H9 (cell line): ENCODE measurements at regions not wholly inside any gene's neighbourhood (a gene's known extent, or its start where the extent isn't known, plus 50 kb on each side); places are given as distances from the start of the nearest gene placed in this dataset.

Experiments used
- DNase-seq: peaks from one replicate; pipeline ENCODE4 v3.0.0-alpha.2; 2017
- H2AFZ ChIP-seq: one replicate; pipeline ENCODE4 v1.6.1; 2013; ENCODE audit warnings: mild to moderate bottlenecking, low read length, control low read depth, moderate library complexity
- H2AK5ac ChIP-seq: 2 replicates; pipeline ENCODE4 v1.6.1; 2013; ENCODE audit warnings: low read length, control low read depth, mixed read lengths; ENCODE audit not compliant: insufficient read length
- H2BK120ac ChIP-seq: one replicate; pipeline ENCODE4 v1.6.1; 2013; ENCODE audit warnings: low read depth, mild to moderate bottlenecking, low read length, control low read depth, inconsistent platforms; ENCODE audit not compliant: poor library complexity, severe bottlenecking
- H2BK12ac ChIP-seq: 2 replicates; pipeline ENCODE4 v1.6.1; 2013; ENCODE audit warnings: low read length, control low read depth, mixed read lengths, low read depth; ENCODE audit not compliant: insufficient read length
- H2BK15ac ChIP-seq: 2 replicates; pipeline ENCODE4 v1.6.1; 2013; ENCODE audit warnings: low read depth, low read length, control low read depth
- H2BK20ac ChIP-seq: one replicate; pipeline ENCODE4 v1.6.1; 2013; ENCODE audit warnings: low read depth, mild to moderate bottlenecking, low read length, control low read depth, inconsistent platforms; ENCODE audit not compliant: poor library complexity, severe bottlenecking
- H2BK5ac ChIP-seq: 2 replicates; pipeline ENCODE4 v1.6.1; 2013; ENCODE audit warnings: low read length, control low read depth, mixed read lengths; ENCODE audit not compliant: insufficient read length
- H3K14ac ChIP-seq: 2 replicates; pipeline ENCODE4 v1.6.1; 2013; ENCODE audit warnings: low read length, control low read depth; ENCODE audit not compliant: insufficient read depth
- H3K18ac ChIP-seq: 2 replicates; pipeline ENCODE4 v1.6.1; 2013; ENCODE audit warnings: low read depth, mild to moderate bottlenecking, mixed read lengths, low read length, control low read depth; ENCODE audit not compliant: insufficient read length
- H3K23ac ChIP-seq: 2 replicates; pipeline ENCODE4 v1.6.1; 2013; ENCODE audit warnings: low read length, control low read depth, mixed read lengths, low read depth; ENCODE audit not compliant: insufficient read length
- H3K23me2 ChIP-seq: 2 replicates; pipeline ENCODE4 v1.6.1; 2013; ENCODE audit warnings: low read depth, mild to moderate bottlenecking, mixed read lengths, low read length, control low read depth; ENCODE audit not compliant: insufficient read length, poor library complexity, severe bottlenecking
- H3K27ac ChIP-seq: 2 replicates; pipeline ENCODE4 v1.5.1; 2013; ENCODE audit warnings: low read length, control low read depth, mixed read lengths, low read depth; ENCODE audit not compliant: insufficient read length
- H3K27me3 ChIP-seq: 2 replicates; pipeline ENCODE4 v1.6.1; 2013; ENCODE audit warnings: low read length, control low read depth, inconsistent platforms; ENCODE audit not compliant: insufficient read depth
- H3K4ac ChIP-seq: 2 replicates; pipeline ENCODE4 v1.6.1; 2013; ENCODE audit warnings: low read depth, mild to moderate bottlenecking, control low read depth, inconsistent platforms, low read length, moderate library complexity
- H3K4me1 ChIP-seq: 2 replicates; pipeline ENCODE4 v1.6.1; 2013; ENCODE audit warnings: low read length, control low read depth, inconsistent platforms; ENCODE audit not compliant: insufficient read depth
- H3K4me2 ChIP-seq: 2 replicates; pipeline ENCODE4 v1.6.1; 2013; ENCODE audit warnings: low read length, control low read depth, mixed read lengths; ENCODE audit not compliant: insufficient read length, insufficient read depth
- H3K56ac ChIP-seq: 2 replicates; pipeline ENCODE4 v1.6.1; 2013; ENCODE audit warnings: low read depth, mild to moderate bottlenecking, mixed read lengths, low read length, control low read depth; ENCODE audit not compliant: insufficient read length
- H3K79me1 ChIP-seq: 2 replicates; pipeline ENCODE4 v1.6.1; 2013; ENCODE audit warnings: low read depth, mild to moderate bottlenecking, moderate library complexity, low read length, control low read depth, inconsistent platforms; ENCODE audit not compliant: insufficient read depth, poor library complexity, severe bottlenecking
- H3K79me2 ChIP-seq: 2 replicates; pipeline ENCODE4 v1.6.1; 2013; ENCODE audit warnings: low read length, control low read depth, inconsistent platforms; ENCODE audit not compliant: insufficient read depth
- H3K9ac ChIP-seq: 2 replicates; pipeline ENCODE4 v1.6.1; 2013; ENCODE audit warnings: low read length, control low read depth, mixed read lengths; ENCODE audit not compliant: insufficient read length; ENCODE audit errors: extremely low read depth
- H3K9me3 ChIP-seq: one replicate; pipeline ENCODE4 v1.6.1; 2013; ENCODE audit warnings: low read depth, low read length, inconsistent platforms; ENCODE audit not compliant: control insufficient read depth
- H3T11ph ChIP-seq: one replicate; pipeline ENCODE4 v1.6.1; 2013; ENCODE audit warnings: mild to moderate bottlenecking, low read length, control low read depth, inconsistent platforms
- H4K20me1 ChIP-seq: one replicate; pipeline ENCODE4 v1.6.1; 2013; ENCODE audit not compliant: control insufficient read depth, insufficient read length, insufficient read depth
- H4K5ac ChIP-seq: 2 replicates; pipeline ENCODE4 v1.6.1; 2013; ENCODE audit warnings: low read depth, mild to moderate bottlenecking, mixed read lengths, low read length, control low read depth; ENCODE audit not compliant: insufficient read length
- H4K8ac ChIP-seq: replicated peaks from 2 replicates; pipeline ENCODE4 v1.6.1; 2013; ENCODE audit warnings: low read length, control low read depth, mixed read lengths, low read depth; ENCODE audit not compliant: insufficient read length
- H4K91ac ChIP-seq: 2 replicates; pipeline ENCODE4 v1.6.1; 2013; ENCODE audit warnings: low read depth, mild to moderate bottlenecking, moderate library complexity, mixed read lengths, low read length, control low read depth; ENCODE audit not compliant: insufficient read length
- H3K27ac Mint-ChIP-seq, 3 experiments: 2 replicates in 2 of 3; 3 replicates in 1 of 3; pipeline ENCODE4 v1.8.0; 2020 to 2021; ENCODE audit warnings: mixed read lengths in 3 of 3, mild to moderate bottlenecking in 1 of 3, moderate library complexity in 1 of 3
- H3K27me3 Mint-ChIP-seq: 2 replicates; pipeline ENCODE4 v1.8.0; 2021; ENCODE audit warnings: low read depth, mild to moderate bottlenecking, moderate library complexity, mixed read lengths
- H3K36me3 Mint-ChIP-seq, 3 experiments: 2 replicates in 2 of 3; 3 replicates in 1 of 3; pipeline ENCODE4 v1.8.0; 2020 to 2021; ENCODE audit warnings: low read depth in 3 of 3, mixed read lengths in 3 of 3; ENCODE audit not compliant: insufficient read depth in 1 of 3
- H3K4me1 Mint-ChIP-seq, 2 experiments: 2 replicates each; pipeline ENCODE4 v1.8.0; 2020; ENCODE audit warnings: mixed read lengths in 2 of 2
- H3K4me3 Mint-ChIP-seq, 2 experiments: 2 replicates in 1 of 2; 3 replicates in 1 of 2; pipeline ENCODE4 v1.8.0; 2020 to 2021; ENCODE audit warnings: mild to moderate bottlenecking in 2 of 2, mixed read lengths in 2 of 2, moderate library complexity in 1 of 2
- H3K9me3 Mint-ChIP-seq, 2 experiments: 2 replicates in 1 of 2; 3 replicates in 1 of 2; pipeline ENCODE4 v1.8.0; 2020; ENCODE audit warnings: mild to moderate bottlenecking in 2 of 2, mixed read lengths in 2 of 2, moderate library complexity in 1 of 2
- CTCF ChIP-seq: fragments of 200-600 bp; sonication (generic); conservative IDR thresholded peaks from 3 replicates; pipeline ENCODE4 v1.8.0; 2021; ENCODE audit warnings: antibody characterized with exemption, mild to moderate bottlenecking
- WGBS: extraction: QIAGEN DNeasy Blood & Tissue Kit; methylation state at CpG from one replicate; pipeline ENCODE4 v1.1.7; 2013; ENCODE audit warnings: missing lambda C conversion rate, low lambda C conversion rate, mixed read lengths; ENCODE audit not compliant: insufficient read length; ENCODE audit errors: extremely low coverage; 5-methylcytosine and 5-hydroxymethylcytosine counted together

- H3K4me1 Mint-ChIP-seq = peaks cover 3 to 14% of the 10 kb centered on the region in 2 experiments; a peak in 2 of 4 replicates
- H3K14ac ChIP-seq = no peak overlapping the region
- H3K18ac ChIP-seq = no peak overlapping the region
- H3K9me3 Mint-ChIP-seq = no peaks in the 10 kb centered on the region
- H2BK120ac ChIP-seq = no peak overlapping the region
- H3T11ph ChIP-seq = no peak overlapping the region
- H2BK15ac ChIP-seq = no peak overlapping the region
- no peak overlapping the region for H4K5ac ChIP-seq
- no CpG with 5 or more reads among the region's 13 CpGs for WGBS
- H3K79me2 ChIP-seq = no peaks in the 10 kb centered on the region
- H3K27me3 ChIP-seq = no peaks in the 10 kb centered on the region
- H3K23me2 ChIP-seq = no peaks in the 10 kb centered on the region
- no peak overlapping the region for H3K4me3 Mint-ChIP-seq
- H3K27ac ChIP-seq = no peak overlapping the region
- no peak overlapping the region for H2BK5ac ChIP-seq
- DNase-seq = no peak
- no peak overlapping the region for H4K91ac ChIP-seq
- no peak overlapping the region for H4K8ac ChIP-seq
- no peaks in the 10 kb centered on the region for H3K79me1 ChIP-seq
- H3K4ac ChIP-seq = no peak overlapping the region
- TF ChIP-seq CTCF = no peak
- H3K4me2 ChIP-seq = no peak overlapping the region
- H3K4me1 ChIP-seq = no peaks in the 10 kb centered on the region
- no peak overlapping the region for H2BK12ac ChIP-seq
- H2AK5ac ChIP-seq = no peak overlapping the region
- H3K9ac ChIP-seq = no peak overlapping the region
- no peaks in the 10 kb centered on the region for H4K20me1 ChIP-seq
- no peaks in the 10 kb centered on the region for H3K27me3 Mint-ChIP-seq
- no peaks in the 10 kb centered on the region for H3K9me3 ChIP-seq
- no peak overlapping the region for H3K56ac ChIP-seq
- H3K27ac Mint-ChIP-seq = no peak overlapping the region; a peak in 1 of 7 replicates
- H3K23ac ChIP-seq = no peak overlapping the region
- no peak overlapping the region for H2AFZ ChIP-seq
- no peak overlapping the region for H2BK20ac ChIP-seq
- no peaks in the 10 kb centered on the region for H3K36me3 Mint-ChIP-seq
These were observed 134.0 kb upstream of the MYO10 start for GRCh38 chr5:17069995-17070511.
